Hematopoietic multipotent progenitor cell treated with erythropoietin and hydrocortisone succinate and interleukin-3 and kit ligand, for 8 days (in vitro differentiated cells): ENCODE measurements at regions not wholly inside any gene's neighbourhood (a gene's known extent, or its start where the extent isn't known, plus 50 kb on each side); places are given as distances from the start of the nearest gene placed in this dataset.
"Not testable (repeated sequence)": the region's sequence is repeated elsewhere in the genome, so short reads cannot be mapped to it uniquely, and the experiment has no call there.

Experiments
- DNase-seq: peaks from one replicate; pipeline ENCODE4 v3.0.0-alpha.2; 2015

DNA sequence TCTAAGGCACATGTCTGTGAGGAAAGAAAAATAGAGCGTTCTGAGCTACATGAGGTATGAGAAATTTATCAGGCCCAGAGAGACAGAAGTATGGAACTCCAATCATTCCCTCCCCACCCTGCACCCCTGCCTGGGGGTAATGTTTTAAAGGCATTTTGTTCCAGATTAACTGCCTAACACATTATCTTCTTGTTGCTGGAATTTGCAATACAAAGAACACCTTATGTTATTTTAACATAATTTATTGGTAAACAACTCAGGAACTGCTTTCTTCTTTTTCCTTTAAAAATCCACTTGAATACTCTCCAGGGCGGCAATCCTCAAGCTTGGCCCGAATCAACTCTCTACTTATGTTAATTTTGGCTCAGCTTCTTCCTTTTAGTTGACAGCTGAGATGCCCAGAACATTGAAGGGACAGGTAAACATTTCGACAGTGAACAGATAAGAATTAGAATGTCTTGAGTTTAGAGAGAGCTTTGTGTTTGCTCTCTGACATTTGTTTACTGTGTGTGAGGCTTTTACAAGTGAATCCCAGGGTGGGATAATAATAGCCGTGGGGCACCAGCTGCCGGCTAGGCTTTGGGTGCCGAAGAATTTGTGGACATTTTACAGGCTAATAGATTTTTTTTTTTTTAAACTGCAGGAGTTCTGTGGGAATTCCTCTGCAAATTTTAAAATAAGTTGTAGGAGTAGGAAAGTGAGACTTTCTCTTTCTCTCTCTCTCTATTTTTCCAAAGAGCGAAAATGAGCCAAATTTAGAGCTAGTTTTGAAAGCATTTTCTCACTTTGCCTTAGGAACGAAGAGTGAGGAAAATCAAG, 96.4 kb upstream of the TAF11L2 start:
- no peak for DNase-seq

DNA sequence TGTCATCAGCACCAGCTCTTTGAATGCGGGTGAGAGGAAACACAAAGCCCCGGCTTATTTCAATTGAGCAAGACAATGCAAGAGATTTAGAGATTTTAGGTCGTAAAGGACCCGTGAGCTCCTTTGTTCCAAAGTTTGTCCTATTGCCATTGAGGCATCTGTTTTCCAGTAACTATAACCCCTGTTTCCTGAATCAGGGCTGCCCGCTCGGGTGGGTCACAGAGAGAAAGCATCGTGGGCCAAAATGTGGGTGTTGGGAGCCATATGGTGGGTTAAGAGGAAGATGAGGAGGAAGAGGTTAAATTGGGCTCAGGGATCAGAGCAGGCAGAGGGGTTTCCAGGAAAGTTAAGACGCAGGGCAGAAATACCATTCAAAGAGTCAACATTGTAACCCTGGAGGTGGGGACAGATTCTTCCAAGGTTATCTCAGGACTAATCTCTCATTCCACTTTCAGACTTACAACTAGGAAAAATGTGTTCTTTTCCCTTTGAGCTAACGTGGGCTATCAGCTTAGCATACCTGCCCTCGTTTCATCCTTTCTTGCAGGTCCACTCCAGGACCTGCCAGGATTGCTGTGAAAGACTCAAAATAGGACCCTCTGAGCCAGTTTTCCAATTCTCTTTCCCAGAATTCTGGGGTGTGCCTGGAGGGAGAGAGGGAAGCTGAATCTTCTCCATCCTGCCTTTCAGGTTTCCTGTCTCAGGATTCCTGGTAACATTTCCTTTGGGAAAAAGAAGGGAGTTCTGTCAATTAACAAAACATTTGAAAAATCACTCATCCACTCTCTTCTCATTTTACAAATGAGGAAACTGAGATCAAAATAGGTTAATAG, 95.5 kb upstream of the TAF11L2 start:
- no peak for DNase-seq

DNA sequence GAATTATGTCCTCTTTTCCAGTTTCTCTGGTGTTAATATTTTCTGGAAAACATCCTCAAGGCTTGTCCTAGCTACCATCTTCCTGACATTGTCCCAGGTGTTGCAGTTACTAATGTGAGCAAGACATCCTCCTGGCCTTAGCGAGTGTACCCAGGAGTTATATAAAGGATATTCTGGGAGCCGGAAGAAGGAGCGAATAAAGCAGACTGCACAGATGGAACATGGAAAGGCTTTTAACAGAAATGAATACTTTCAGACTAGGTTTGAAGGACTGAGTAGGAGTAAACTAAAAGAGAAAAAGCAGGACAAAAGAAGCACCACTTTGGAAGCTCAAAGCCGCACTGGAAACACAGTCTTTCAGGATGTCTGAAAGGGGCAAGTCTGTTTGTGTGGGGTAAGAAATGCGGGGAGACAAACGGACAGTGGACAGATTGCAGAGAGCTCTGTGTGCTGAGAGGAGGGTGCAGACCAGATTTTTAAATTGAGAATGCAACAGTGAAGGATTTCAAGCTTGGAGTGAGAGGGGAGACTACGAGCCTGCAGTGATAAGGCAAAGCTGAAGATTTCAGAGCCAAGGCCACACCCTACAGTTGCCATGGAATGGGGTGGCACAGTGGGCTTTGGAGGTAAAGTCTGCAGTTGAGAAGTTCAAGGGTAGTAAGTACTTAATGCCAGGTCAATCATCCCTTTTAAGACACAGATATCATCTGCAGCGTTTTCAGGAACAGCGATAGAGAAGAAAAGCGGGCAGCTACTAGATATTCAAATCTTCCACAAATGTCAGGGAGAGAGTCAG, 94.1 kb upstream of the TAF11L2 start:
- no peak for DNase-seq

GRCh38 chr5:17405976-17406375, 92.1 kb upstream of the TAF11L2 start:
- no peak for DNase-seq

- DNase-seq = no peak
These were observed 91.6 kb upstream of the TAF11L2 start for GRCh38 chr5:17406423-17406838.

DNA sequence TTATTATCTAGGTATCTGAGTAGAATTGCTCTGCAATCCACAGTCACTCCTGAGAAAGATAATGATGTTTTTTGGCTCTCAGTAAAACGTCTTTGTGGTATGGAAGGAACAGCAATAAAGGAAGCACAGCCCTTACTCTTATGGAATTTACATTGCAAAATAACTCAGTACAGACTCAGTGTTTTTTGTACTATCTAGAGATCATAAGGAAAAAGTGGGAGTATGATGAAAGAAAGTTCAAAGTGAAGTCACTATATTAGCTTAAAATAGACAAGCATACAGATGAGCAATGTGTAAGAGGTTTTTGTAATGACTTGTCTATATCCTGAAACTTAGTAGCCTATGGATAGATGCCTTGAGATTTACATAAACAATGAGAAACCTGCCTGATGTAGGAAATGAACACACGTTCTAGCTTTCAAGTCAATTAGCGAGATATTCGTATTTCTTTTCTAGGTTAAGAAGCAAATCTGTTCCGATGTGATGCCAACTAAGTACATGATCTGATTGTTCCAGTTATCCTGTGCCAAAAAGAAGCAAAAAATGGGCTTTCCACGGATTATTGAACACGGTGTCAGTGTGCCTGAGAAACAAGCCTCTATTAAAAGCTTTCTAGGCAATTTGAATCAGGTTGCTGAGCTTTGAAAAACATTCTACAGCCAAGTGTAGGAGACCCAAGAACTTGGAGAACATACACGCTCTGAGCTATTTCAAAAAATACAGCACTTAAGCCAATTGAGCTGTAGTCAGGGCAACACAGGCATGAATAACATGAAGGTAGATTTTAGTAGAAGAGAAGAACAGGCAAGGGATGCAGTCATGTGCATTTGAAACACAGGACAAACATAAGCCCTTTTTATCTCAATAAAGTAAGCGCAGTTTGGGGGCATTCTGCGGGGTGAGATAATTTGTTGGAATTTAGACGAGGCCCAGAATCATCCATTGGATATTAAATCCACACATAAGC, 86.3 kb upstream of the TAF11L2 start:
- no peak for DNase-seq

DNA sequence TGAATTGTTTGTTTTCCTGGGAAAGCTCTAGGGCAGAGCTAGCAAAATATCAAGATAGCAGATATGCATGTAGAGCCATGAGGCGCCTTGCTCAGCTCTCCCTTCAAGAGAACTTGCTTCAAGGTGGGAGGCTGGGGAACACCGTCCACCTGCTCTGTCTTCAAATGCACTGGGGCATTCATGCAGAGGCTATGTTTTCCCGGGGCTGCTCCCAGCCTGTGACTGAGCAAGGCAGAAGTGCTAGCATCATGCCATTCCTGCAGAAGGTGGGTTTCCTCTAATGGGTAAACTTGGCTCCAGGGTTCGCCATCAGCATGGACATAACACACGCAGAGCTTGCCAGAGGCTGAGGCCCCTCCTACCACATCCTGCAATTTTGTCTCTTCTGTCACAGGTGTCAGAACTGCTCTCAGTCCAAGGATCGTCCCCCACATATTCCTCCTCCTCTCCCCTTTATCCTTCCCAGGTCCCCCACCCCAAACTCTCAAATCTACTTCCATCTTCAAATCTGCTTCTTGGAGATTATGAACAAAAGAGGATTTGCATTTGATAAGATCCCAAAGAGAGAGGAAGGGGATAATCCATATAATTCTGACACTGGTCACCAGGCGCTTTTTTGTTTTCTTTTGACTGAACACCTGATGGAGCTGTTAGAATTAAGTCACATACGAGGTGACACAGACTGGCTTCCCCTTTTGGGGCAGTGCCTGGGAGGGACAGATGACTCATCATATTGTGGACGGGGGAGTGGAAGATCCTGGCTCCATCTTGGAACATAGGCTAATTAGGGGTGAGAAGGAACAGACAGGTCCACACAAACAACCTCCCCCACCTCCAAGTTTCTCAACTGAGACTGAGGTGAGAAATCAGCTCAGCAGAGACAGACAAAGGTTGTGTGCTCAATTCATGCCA, 85.0 kb upstream of the TAF11L2 start:
- DNase-seq = peak; percentile 4

DNA sequence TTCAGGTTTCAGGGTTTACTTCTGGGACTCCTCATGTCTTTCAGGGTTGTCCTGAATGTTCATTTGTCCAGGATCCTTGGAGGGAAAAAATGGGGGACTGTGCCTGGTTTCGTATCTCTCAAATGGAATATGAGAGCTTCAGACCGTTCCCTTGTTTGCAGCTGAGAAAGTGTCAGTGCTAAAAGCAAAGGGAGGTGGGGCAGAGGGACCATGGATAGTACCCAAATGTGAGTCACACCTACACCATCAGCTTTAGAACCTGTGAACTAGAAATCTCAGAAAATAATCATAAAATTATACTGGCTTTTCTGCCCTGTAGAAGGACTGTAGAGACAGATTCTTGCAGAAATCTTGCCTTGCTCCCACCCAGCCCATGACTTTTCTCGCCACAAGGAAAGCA, 84.3 kb upstream of the TAF11L2 start:
- no peak for DNase-seq

DNA sequence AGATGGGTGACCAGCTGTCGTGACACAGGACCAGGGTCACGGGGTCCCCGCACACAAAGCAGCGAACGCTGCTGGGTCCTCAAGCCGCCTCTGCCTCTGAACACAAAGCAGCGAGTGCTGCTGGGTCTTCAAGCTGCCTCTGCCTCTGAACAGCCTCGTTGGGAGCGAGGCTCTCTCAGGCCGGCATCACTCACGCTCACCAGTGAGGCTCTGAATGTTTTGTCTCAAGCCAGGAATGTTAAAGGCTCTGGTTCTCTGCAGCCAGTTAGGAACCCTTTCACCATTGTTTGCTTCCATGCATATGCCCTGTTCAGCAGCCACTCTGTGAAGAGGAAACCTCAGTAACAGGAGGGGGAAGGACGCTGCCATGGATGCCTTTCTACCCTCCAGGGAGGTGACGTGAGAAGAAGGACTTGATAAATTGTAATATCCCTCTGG, 82.7 kb upstream of the TAF11L2 start:
- DNase-seq = no peak

DNA sequence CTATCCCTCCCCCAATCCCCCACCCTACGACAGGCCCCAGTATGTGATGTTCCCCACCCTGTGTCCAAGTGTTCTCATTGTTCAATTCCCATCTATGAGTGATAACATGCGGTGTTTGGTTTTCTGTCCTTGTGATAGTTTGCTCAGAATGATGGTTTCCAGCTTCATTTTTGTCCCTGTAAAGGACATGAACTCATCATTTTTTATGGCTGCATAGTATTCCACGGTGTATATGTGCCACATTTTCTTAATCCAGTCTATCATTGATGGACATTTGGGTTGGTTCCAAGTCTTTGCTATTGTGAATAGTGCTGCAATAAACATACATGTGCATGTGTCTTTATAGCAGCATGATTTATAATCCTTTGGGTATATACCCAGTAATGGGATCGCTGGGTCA, 81.7 kb upstream of the TAF11L2 start:
- not testable (repeated sequence) for DNase-seq

- no peak for DNase-seq
These were observed 73.4 kb upstream of the TAF11L2 start for GRCh38 chr5:17424674-17425073.

GRCh38 chr5:17425385-17426070, 72.5 kb upstream of the TAF11L2 start:
- no peak for DNase-seq

DNA sequence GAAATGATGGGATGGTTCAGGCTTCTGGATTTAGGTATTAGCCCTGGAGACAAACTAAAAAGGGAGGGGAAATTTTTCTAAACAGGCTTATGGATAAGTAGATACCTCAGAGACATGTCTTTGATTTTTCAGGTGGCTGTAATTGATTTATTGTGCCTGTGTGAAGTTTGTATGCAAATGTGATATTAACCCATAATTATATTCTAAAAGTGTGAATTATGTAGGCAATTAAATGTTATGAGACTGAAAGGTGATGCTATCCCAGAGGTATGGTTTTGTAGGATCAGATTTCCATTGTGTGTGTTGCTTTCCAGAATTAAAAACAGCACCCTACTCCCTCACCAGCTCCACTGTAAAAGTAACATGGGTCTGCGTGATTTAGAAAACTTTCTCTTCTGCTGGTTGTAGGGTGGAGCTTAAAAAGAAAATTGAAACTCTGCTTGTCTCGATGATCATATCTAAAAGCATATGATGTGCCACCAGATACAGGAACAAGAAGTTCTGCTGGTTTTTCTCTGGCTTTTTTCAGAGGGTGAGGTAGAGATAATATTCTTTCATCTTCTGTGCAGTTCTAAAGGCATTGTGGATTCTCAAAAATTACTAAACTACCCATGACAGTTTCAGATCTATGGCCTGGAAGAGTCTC, 71.8 kb upstream of the TAF11L2 start:
- DNase-seq = no peak

DNA sequence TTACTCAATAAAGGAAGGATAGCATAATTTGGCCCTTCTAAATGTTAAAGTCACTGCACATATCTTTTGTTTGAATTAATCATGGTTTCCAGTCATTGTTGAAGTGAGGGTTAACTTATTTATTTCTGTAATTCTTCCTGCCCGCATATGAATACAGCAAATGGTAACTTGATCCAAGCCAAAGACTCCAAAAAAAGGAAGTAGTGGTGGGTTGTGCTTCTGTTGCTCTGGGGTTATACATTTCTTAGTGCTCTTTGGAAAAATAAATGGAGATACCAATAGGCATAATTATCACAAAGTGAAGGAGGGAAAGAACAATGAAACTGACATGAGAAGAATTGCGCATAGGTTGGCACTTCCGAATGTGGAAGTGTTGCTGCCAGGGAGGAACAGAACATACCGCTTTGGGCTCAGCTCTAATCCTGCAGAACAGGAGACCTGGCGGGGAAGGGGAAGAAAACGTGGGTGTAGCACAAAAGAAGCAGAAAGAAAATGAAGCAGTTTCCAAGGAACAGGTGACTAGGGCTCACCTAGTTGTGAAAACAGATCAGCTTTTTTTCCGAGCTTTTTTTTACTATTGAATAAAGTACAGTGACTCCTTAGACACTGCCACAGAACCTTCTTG, 69.7 kb upstream of the TAF11L2 start:
- no peak for DNase-seq

DNA sequence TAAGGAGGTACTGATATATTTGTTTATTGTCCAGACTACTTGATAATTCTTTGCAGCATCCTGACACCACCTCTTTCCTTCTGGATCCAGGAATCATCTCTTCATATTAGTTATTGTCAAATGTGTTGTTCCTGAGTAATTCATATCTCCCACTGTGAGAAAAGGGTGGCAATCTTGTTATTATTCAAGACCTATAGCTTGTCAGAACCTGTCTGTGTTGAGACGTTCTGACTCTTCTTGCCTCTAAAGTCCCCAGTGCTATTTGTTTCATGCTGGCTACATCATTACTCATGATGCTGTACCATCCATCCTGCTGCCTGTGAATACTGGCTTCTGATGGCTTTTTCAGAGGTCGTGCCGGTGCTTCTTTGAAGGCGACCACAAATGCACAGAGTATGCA, 68.7 kb upstream of the TAF11L2 start:
- DNase-seq = no peak

DNA sequence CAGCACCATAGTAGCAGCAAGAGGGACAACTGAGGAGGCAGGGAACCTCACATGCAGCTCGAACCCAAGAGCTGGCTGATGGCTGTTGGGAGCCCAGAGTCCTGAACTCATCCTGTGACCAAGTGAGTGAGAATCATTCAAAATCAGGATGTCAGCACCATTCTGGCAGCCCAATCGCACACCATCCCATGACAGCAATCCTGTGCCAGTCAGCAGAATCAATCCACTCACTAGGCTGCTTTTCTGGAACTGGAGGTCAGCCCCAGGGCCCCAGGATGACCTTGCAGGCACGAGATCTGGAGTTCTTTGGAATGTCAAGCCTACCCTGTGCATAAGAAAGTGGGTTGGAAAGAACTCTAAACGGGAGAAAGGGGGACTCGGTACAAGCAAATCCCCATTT, 67.8 kb upstream of the TAF11L2 start:
- no peak for DNase-seq

GRCh38 chr5:17431272-17432050, 66.6 kb upstream of the TAF11L2 start:
- no peak for DNase-seq

GRCh38 chr5:17432569-17432968, 65.5 kb upstream of the TAF11L2 start:
- DNase-seq = no peak
